ENCODE measurements at regions not wholly inside any gene's neighbourhood (a gene's known extent, or its start where the extent isn't known, plus 50 kb on each side); places are given as distances from the start of the nearest gene placed in this dataset.

DNA sequence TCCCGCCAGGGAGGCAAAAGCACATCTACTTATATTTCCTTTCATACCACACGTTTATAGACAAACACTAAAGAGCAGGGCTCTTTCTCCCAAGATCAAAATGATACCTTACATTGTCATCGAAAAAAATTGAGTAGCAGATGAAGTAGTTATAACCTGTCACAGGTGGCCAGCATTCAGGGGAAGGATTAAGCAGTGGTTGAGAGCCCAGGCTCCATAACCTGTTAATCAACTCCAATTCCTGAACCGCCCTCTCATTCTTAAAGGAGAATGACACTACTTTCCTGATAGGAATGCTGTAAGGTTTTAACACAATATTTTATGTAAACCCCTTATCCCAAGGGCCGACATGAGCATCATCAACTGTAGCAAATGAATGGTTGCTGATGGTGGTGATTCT lies 268.9 kb upstream of the KCNIP4 start:
- DNase-seq: no peak

DNA sequence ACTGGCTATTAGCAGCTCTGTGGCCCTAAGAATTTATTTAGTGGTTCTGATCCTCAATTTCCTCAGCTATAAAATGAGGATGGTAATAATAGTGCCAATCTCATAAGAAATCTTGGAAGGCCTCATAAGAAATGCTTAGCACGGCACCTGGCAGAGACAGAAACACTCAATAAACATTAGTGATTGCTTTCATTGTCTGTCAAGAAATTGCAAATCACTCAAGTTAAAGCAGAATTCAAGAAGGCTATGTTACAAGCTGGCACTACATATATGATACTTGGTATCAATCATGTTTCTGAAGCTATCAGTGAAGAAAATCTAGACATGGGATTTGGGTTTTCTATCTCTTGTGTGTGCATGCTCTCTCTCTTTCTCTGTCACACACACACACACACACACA lies 267.7 kb upstream of the KCNIP4 start:
- DNase-seq: no peak

DNA sequence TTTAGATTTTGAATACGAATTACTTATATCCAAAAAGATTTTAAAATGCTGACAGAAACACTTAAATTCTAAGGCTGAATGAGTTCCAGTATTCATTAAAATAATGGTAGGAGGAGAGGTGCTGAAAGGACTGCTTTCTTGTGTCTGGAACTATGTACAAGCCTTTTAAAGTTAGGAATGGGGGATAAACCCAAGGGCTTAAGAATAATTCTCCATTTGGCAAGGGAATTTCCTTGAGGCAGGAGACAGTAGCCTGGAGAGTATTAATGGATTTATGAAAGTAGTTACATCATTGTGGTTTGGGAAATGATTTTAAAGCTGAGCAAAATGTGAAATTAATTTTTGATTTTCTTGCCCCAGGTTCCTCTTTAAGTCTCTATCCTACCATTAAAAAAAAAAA lies 266.5 kb upstream of the KCNIP4 start:
- DNase-seq: no peak

DNA sequence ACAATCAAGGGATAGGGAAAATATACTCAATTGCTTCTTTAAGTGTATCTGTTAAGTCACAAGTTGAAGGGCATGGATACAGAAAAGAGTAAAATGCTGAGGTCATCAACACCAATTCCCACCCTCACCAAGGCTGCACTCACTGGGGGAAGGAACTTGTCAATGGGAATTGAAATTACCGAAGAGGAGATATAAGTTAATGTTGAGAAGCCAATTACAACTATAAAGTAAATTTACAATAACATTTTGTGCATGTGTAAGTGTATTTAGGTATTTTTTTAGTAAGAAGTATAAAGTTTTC lies 255.1 kb upstream of the KCNIP4 start:
- no peak for DNase-seq

DNA sequence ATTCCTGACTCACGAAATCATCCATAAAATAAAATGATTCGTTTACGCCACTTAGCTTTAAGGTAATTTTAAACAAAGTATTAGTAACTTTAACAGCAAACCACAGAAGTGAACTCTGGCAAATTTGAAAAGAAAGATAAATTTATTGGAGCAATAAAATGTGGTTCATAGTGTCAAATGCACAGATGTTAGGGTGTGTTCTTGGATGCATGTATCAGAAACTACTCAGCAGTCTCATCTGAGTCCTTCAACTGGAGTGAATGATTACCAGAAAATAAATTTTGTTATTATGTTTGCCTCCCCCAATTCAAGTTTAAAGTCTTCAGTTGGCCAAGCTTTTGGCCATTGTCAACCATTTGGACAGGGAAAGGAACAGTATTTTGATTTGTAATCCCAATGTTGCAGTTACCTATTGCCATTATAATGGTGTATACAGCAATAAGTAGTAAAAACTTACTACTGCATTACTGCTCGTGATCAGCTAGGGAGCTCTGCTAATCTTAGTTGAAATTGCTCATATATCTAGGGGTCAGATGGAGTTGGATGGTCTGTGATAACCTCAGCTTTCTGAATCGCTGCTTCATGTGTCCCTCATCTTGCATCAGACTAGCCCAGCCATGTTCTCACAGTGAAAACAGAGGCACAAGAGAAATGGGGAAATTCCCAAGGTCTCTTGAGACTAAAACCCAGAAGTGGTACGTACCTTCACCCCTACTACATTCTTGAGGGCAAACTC lies 254.6 kb upstream of the KCNIP4 start:
- DNase-seq: no peak

DNA sequence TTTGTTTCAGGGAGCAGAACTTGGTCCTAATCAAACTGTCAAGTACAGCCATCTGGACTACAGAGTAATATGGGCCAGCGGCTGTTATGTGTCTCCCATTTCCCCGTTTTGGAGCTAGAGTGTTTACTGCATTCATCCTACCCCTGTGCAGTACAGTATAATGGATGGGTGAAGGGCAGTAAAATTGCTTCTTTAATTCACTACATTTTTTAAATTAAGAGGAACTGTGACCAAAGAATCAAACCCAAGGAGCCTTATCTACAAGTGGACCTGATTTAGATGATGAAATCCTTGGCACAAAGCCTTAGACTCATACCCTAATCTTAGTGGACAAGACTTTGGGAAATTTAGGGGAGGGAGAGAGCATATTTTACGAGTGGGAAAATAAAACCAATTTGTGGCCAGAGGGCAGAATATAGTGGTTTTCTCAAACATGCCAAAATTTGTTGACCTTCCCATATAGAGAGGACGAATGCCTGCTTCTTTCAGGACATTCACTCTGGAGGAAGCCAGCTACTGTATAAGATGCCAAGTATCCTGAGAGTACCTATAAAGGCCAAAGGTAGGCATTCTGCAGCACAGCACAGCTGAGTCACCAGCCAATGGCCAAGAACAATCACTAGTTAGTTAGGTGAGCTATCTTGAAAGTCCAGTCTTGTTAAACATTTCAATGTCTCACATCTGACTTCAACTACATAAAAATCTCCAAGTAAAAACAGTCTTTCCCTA lies 253.8 kb upstream of the KCNIP4 start:
- no peak for DNase-seq

DNA sequence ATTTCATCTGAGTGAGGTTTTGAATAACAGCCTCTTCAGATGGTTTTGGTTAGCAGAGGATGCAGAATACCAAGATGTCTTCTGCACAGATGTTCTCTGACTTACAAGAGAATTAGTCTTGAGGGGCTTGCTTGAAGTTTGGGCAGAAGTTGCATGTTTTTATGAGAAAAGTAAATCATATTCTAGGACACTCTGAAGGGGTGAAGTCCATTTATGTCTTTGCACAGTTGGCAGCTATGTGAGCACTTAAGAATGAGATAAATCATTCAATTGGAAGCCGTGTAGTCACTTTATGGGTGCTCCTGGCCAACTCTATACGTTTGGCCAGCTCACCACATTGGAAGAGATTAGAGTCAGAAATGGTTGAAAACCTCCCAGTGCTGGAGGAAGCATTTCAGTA lies 252.7 kb upstream of the KCNIP4 start:
- no peak for DNase-seq

DNA sequence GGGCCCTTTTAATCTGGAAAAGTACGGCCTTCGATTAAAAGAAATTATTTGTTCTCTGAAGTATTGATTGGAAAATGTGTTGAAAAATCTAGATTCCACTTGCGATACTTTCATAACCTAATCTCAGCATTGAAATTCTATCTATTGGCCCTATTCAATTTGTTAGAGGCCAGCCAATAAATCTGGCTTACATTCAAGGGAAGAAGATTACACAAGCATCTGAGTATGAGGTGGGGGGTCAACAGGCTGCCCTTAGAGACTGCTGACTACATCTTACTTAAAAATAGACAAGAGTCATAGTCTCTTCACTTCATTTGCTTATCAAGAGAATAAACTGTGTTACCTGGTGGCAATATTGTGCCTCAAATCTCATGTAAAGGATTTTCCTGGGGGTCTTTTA lies 248.0 kb upstream of the KCNIP4 start:
- no peak for DNase-seq

DNA sequence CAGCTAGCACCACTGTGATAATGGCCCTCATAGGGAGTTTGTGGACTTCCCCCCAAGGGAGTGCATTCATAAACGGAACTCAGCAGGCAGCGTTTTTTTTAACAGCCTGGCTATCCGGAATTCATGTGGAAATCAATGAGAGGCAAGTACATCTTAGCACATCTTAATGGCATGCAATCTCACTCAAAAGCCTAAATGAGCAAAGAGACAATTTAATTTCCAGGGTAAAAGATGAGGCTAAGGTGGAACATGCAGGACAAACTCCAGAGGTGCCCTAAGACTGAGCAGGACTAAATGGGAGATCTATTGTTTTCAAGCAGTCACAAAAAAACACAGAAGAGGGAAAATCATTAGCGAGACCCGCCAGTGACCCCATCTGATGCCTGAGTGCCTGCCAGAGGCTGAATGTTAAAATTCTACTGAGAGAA lies 243.5 kb upstream of the KCNIP4 start:
- no peak for DNase-seq

DNA sequence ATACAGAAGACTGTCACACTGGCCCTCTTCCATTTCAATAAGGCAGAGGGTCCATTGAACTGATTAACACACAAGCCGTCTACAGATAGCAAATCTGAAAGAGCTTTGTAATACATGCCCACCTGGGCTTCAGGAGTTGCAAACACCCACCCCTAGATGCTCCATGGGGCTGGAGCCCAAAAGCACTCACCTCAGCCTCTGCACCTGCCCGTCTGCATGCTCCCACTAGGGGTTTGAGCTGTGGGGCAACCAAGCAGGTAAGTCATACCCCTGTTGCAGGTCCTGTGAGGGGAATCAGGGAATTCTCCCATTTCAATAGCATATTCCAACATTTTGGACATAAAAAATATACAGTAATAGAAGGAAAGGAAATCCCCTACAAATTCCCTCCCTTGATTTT lies 243.0 kb upstream of the KCNIP4 start:
- DNase-seq: no peak

DNA sequence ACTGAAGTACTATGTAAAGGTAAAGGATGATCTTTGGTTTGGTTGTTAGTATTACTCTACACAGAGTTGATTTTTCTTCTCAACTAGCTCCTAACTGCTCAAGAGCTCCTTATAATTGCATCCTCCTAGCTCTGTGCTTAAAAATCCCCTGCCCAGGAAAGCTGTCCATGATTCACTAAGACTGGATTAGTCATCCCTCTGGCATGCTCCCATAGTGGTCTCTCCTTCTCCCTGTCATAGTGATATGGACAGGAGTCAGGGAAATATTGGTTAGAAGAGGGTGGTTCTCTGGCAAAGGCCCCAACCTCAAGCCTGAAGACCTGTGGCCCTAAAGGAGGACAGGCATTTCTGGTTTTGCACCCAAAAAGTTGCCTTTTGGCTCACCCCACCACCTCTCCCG lies 242.3 kb upstream of the KCNIP4 start:
- no peak for DNase-seq

DNA sequence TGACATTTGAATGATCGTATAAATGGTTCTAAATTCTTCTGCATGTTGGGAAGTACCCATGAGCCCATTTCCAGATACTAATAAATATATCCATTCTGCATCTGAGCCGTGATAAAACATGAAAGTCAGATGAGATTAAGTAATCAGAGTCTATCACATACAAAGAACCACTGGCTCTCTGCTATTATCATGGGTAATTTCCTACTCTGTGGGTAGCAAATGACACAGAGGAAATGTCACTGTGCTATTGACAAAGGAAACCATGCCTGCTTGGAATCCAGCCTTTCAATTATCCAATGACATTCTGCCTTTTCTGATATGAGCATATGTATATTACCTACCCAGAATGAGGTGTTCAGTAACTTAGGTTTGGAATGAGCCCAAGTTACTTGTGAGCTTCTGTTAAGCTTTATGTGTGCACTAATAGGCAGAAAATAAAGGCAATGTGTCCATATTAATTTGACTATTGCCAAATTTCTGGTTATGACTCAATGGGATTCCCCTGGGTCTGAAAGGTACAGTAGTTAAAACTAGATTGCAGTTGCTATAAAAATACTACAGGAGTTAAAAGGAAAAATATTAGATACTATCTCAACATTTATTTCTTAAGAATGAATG lies 238.7 kb upstream of the KCNIP4 start:
- DNase-seq: no peak

DNA sequence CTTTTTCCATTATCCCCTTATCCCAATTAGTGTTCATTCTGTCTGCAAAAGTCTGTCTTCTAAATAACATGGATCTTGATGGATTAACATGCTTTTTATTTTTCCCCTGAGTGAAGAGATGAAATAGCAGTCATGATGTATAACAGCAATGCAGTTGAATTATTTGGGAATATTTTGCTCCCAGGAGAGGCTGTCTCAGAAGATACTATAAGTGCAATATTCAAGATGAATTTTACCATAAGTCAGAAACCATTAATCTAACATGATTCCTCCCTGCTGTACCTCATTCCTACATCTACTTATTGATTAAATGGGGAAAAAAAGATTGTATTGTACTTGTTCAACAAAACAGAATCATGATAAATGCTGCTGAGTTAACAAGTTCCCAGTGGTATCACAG lies 233.2 kb upstream of the KCNIP4 start:
- DNase-seq: no peak

DNA sequence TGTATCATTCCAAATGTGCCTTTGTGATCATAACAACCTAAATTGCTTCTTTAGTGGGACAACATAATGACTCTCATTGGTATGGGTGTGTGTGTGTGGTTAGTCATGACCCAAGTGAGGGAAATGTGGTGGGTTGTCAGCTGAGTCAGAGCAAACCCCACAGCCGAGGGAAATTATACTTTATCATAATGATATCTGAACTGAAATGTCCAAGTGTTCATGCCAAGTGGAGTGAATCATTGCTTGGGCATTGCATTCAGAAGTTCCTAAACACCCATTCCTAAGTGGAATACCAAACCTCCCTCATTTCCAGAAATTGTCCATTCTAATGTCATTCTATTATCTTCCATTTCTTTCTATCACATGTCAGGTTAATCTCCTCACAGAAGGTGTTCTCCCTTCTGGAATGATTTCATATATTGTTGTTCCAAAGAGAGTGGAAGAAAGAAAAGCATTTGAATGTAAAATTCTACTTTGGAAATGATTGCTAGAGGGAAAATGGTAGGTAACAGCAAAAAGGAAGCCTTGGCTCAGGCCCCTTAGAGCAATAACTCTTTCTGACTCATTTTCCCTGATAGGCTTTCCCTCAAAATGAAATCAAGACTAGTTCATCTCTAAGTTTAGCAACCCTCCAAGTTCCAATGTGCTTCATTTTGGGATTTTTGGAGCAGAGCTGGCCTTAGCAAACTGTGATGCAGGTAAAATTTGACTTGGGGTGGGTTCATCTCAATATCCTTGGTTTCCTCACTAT lies 230.7 kb upstream of the KCNIP4 start:
- DNase-seq: no peak

DNA sequence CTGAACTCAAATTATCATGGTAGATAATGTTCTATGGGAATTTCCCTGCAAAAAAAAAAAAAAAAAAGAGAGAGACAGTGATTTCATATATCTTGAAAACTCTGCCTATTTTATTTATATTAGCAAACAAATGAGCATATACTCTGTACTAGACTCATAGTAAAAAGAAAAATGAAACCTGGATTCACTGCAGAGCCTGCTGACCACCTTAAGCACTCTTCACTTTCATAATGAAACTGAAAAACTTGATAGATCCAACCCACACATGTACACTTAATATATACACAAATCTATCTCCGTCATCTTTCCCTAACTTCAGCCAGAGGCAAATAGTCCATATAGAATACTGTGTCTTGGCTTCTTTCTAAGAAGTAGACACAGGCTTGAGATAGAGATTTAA lies 226.1 kb upstream of the KCNIP4 start:
- DNase-seq: no peak

DNA sequence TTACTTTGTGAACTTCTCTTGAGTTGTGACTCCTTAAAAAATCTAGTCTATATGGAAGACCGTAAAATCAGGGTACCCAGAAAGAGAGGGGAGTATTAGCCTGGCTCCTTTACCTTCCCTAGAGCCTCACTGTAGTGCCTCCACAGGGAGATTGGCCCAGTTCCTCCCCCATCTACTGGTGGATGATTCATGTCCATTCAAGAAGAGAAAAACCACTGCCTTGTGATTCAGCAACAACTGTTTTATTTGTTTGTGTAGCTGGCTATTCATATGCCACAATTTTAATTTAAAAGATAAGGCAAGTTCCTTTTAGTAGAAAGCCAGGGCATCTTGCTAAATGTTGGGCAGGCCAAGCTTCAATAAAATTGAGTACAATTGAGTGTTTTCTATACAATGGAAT lies 221.8 kb upstream of the KCNIP4 start:
- no peak for DNase-seq

DNA sequence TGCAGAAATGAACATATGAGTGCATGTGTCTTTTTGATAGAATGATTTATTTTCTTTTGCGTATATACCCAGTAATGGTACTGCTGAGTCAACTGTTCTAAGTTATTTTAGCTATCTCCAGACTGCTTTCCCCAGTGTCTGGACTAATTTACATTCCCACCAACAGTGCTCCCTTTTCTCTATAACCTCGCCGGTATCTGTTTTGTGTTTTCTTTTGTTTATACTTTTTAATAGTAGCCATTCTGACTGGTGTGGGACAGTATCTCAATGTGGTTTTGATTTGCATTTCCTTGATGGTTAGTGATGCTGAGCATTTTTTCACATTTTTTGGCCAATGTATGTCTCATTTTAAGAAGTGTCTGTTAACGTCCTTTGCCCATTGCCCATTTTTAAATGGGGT lies 218.6 kb upstream of the KCNIP4 start:
- no peak for DNase-seq

DNA sequence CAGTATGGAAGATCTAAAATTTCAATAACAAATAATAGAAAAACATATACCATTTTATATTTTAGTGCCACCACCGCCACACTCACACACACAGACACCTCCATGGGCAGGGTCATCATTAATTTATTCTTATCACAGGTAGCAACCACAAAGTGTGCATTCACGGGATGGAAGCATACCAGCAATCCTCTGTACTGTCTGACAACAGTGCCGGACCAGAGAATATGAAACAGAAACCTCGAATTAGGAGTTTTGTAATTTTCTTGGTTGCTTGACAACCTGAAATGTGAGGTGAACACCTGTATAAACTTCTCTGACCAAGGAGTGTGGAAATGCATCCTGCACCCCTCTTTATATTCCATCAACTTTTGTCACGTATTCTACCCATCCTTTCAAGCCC lies 213.9 kb upstream of the KCNIP4 start:
- DNase-seq: no peak

DNA sequence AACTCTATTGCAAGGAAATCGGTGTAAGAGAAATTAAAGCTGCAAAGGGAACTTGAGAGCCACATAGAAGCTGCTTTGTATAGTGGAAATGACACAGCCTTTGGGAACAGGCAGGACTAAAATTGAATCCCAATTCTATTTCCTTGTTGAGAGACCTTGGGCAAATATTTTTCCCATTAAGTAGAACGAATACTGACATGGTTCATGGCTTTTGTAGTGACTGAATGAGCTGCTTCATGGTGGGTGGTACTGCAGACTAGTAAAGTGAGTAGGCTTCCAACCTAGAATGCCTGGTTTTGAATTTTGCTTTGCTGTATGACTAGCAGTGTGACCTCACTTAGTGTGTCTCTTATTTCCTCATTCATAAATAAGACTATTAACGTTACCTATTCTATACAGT lies 182.2 kb upstream of the KCNIP4 start:
- no peak for DNase-seq

DNA sequence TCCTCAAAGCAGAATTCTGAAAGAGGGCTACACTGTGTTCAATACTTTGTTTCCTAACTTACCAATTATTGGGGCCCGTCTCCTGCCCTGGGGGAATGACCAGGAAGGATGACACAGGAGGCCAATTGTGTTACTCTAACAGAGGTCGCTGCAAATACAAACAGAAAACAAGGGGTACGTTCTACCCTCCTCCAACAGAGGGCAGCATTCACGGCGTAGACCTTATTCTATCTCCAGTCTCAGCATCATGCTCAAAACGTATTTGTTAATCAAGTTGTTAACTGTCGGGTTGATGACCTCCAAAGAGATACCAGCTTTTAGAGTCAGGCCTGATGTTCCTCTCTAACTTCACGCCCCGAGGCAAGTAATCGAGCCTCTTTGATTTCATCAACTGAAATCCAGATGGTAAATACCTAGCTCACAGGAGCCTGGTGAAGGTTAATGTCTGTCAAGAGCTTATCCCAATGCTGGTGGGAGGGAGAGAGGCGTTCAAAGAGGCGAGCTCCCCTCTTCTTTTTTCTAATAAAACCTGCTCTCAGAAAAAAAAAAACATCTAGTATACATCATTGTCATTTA lies 181.0 kb upstream of the KCNIP4 start:
- peak in 1 of 2 donors; percentile 1 for DNase-seq

DNA sequence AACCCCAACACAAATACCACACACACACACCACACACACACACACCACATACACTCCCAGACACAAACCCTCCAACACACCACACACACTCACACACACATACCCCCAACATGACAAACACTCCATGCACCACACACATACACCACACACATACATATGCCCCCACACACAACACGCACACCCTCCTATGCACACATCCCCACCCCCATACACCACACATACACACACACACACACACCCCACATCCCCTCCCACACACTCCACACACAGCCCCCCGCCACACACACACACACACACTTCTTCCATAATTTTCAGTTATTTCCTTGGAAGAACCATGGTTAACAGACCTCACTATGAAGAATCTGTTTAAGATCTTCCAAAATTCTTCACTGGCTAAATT lies 173.5 kb upstream of the KCNIP4 start:
- DNase-seq: no peak

DNA sequence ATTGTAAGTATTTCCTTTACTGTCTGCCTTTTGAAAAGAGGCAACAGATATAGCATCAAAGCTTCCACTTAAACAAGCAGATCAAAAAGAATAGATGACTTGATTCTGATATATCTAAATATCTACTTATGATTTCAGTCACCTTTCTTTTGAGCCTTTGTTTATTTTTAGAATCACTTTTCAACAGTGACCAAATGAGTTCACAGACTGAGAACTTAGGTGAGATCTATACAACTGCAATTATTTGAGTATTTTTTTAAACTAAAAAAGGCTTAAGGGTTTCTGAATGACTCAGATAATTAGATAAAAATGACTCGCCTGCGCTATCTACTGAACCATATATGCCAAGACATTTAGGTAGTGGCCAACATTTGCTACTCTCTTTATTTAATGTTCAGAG lies 166.7 kb upstream of the KCNIP4 start:
- no peak for DNase-seq

DNA sequence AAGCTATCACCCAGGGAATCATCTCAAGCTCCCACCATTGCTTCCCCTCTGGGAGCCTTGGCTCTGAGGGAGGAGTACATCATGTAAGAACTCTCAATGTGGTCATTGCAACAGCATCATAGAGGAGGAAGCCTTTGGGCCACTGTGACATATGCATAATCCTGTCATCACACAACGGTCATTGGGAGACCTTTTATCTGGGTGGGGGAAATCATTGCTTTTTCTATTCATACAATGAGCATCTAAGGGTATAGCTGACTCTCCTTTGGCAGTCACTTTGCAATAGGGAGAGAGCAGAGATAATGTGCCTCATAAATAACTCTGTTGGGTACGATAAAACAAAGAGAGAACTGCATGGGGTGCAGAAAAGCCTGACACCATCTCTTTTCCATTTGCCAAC lies 155.2 kb upstream of the KCNIP4 start:
- no peak for DNase-seq

Measured in CD4-positive, alpha-beta T cell treated with Interferon alpha-2 for 1 hour (primary cell).